Activated CD8-positive, alpha-beta memory T cell treated with anti-CD3 and anti-CD28 coated beads for 36 hours (primary cell): ENCODE measurements at regions not wholly inside any gene's neighbourhood (a gene's known extent, or its start where the extent isn't known, plus 50 kb on each side); places are given as distances from the start of the nearest gene placed in this dataset.

Experiments used
- CTCF ChIA-PET: fragments of 350-600 bp; sonication (Branson Sonifier 250); formaldehyde crosslinking; loops from one replicate; lab custom pipeline; 2021; ENCODE audit warnings: antibody characterized with exemption; lab: Charles Lee
- POLR2A ChIA-PET: fragments of 350-600 bp; sonication (Branson Sonifier 250); formaldehyde crosslinking; loops from one replicate; lab custom pipeline; 2021; ENCODE audit warnings: antibody characterized with exemption; lab: Charles Lee

DNA sequence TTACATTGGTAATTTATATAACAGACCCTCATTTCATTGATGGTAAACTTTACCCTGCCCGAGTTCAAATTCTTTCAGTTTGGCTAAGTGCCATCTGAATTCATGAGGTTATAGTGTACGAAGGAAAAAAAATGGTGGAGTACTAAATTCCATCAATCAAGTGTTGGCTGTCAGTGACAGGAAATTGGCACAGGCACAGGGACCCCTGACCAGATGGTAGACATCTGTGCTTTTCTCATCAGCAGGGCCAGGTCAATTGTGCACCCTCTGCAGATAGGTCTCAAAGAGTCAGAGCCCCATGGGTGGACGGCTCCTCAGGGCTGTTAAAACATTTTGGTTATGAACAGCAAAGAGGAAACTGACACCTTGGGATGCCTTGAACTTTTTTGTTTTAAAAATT is 439.2 kb downstream of the SETBP1 start:
- ChIA-PET CTCF (interaction anchor here (0.6 kb wide), 1 partner anchor 34 kb away, joined by 3 read pairs; no protein-coding TSS in a partner anchor), POLR2A (no interaction called here)

DNA sequence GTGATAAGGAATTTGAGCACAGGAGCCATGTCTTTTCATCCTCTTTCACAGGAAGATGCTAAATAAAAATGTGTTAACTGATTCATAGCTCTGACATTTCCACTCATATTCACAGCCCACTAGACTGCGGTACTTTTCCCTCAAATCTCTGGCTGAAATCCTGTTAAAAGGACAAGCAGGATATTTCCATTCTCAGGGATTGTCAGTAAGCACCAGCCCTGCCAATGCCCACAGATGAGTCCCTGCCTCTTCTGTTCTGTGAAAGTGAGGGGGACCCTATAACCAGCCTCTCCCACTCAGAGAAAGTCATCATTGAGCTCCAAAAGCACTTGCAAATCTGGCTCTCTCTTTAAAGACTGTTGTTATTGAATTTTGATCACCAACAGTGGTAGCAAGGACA is 440.5 kb downstream of the SETBP1 start:
- ChIA-PET POLR2A (no interaction called here), CTCF (no interaction called here)

DNA sequence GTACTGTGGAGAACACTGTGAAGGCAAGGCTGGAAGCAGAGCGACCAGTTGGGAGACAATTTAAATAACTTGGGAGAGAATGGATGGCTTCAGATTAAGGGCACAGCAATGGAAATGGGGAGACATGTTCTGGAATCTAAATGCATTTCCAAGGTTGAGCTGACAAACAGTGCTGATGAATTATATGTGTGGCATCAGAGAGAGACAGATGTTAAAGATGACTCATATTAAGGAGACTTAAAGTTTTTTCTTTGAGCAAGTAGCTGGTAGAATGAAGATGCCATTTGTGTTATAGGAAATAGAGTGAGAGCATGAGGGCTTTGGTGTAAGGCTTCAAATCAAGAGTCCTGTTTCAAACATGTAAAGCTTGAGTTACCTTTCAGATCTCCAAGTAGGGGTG is 441.8 kb downstream of the SETBP1 start:
- POLR2A ChIA-PET = no interaction called here
- CTCF ChIA-PET = no interaction called here

DNA sequence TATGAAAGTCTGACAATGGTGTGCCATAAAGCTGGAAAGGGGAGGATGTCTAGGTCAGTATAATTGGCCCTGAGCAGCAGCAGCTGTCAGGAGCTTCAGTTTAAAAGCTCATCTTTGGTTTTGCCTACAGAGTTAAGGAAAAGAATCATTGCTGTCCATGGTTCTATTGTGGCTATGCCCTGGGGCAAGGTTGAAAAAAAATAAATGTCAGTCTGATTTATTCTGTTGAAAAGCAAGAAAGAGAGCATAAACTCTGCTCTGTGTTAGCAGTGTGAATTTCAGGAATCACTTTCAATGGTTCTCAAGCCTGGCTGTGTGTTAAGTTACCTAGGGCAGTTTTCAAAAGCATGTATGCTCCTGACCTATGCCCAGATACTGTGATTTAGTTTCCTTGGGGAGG is 446.7 kb downstream of the SETBP1 start:
- POLR2A ChIA-PET = no interaction called here
- CTCF ChIA-PET = no interaction called here

DNA sequence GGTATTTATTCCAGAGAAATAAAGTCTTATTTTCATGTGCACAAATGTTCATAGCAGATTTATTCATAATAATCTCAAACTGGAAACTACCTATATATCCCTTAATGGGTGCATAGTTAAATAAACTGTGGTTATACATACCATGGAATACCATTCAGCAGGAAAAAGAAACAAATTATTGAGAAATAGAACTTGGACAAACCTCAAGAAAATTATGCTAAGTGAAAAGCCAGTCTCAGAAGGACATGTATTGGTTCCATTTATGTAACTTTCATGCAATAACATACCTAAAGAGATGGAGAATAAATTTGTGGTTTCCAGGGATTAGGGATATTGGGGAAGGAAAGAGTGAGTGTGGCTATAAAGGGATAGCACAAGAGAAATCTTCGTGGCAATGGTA is 452.6 kb downstream of the SETBP1 start:
- POLR2A ChIA-PET = no interaction called here
- CTCF ChIA-PET = no interaction called here

DNA sequence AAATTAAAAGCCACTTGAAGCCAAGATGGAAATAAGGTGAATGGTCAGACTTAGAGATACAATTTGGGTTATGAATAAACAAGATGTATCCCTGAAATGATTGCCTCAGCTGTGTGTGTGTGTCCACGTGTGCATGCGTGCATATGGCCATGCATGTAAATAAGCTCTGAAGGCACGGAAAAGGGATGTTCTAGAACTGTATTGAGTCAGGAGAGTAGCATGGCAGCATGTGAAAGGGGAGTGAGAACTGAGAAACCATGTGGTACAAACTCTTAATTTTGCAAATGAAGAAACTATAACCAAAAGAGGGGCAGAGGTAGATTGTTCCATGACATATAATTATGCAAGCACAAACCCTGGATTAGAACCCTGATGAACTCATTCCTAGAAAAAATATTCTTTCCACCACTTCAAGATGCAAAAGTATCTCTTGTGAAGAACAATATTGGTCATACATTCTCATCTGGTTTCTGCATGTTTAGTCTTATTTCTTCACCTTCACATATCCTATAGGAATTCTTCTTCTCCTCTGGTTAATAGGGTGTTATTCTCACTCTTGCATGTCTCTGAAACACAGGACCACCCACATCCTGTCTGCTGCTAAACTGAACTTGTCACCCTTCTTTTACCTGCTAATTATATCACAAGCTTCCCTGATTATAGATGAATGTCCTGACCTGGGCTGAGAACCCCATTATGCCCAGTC is 455.8 kb downstream of the SETBP1 start:
- POLR2A ChIA-PET = no interaction called here
- CTCF ChIA-PET = interaction anchor here (0.6 kb wide), 1 partner anchor 439 kb away, joined by 3 read pairs; no protein-coding TSS in a partner anchor

DNA sequence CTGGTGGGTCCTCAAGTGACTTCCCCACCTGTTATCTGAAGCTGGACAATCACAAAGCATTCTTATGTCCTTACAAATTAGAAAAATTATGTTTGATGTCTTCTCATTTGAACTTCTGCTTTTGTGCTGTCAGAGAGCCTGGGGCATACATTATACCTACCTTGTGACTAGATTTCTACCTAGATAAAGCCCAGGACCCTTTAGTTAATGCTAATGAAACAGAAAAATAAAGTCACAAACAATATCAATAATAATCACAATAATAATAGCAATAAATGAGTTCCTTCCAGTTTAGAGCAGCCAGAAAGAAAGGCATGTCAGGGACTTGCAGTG is 456.4 kb downstream of the SETBP1 start:
- CTCF ChIA-PET = interaction anchor here (0.6 kb wide), 1 partner anchor 439 kb away, joined by 3 read pairs; no protein-coding TSS in a partner anchor
- POLR2A ChIA-PET = no interaction called here

DNA sequence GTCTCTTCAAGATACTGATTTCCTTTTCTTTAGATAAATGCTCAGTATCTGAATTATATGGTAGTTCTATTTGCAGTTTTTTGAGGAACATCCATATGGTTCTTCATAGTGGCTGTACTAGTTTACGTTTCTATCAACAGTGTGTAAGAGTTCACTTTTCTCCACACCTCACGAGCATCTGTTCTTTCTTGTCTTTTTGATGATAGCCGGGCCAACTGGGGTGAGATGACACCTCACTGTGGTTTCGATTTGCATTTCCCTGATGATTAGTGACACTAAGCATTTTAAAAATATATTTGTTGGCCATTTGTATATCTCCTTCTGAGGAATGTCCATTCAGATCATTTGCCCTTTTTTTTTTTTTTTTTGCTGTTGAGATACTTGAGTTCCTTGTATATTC is 458.8 kb downstream of the SETBP1 start:
- ChIA-PET CTCF (no interaction called here), POLR2A (no interaction called here)

DNA sequence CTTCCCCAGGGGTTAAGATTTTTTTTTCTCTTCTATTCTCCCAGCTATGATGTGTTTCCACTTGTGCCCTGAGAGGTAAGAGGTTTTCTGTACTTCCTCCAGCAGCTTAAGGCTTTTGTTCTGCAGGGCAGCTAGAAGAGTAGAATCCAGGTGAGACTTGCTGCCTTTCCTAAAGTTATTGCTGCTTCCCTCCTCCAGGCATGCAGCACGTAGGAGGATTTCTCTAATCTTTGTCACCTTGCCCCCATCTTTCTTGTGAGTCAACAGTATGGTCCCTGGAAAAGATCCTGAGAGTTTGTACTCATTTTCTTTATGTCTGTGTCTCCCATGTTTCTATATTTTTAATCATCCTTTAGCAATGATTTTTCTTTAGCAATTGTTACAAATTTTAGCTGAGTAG is 462.2 kb downstream of the SETBP1 start:
- POLR2A ChIA-PET = no interaction called here
- CTCF ChIA-PET = no interaction called here

DNA sequence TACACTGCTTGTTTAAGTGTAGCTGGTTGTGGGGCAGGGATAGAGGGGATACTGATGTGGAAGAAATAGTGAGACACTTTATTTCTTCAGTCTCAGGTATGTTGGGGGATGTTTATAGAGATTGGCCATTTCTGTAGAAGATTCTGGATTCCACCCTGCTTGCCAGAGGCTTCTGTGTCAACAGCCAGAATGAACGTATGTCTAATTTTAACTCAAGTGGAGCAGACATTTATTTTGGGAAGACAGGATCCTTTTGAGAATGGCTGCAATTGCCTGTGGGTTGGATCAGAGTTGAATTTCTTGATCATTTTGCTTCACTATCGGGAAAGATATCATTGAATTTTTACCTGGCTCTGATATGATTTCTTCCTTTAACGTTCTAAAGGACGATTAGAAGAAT is 465.6 kb upstream of the SLC14A2 start:
- CTCF ChIA-PET = no interaction called here
- POLR2A ChIA-PET = no interaction called here

DNA sequence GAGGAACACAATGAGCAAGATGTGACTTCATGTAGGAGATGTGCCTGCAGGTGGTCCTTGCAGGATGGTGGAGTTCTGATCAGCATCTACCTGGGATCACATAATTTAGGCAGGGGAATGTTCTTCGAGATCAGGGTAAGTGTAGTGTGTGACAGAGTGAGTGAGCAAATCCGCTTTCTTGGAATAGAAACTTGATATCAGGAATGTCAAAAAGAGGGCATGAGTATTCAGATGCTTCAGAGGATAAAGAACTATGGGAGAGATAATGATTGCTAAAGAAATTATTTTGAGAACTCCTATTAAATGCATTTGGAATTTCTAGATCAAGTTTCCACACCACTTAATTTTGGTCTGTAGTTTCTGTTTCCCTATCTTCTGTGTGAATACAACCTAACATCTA is 463.6 kb upstream of the SLC14A2 start:
- CTCF ChIA-PET = no interaction called here
- POLR2A ChIA-PET = no interaction called here

DNA sequence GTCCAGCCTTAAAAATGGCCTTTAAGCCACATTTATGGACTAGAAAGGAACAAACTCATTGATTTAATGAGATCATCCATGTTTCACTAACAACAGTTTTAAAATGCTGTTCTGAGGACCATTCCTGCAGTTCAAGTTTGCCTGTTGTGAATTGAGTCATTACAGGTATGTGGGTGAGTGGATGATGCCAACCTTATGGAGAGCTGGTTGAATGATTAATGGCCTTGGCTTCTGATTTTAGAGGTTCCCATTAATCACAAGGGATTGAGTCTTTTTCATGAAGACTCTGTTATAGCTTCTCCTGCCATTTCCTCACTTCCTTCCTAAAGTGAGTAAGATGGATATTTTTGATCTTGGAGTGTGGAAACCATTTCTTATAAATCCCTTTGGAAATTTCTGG is 459.8 kb upstream of the SLC14A2 start:
- POLR2A ChIA-PET = no interaction called here
- CTCF ChIA-PET = no interaction called here

DNA sequence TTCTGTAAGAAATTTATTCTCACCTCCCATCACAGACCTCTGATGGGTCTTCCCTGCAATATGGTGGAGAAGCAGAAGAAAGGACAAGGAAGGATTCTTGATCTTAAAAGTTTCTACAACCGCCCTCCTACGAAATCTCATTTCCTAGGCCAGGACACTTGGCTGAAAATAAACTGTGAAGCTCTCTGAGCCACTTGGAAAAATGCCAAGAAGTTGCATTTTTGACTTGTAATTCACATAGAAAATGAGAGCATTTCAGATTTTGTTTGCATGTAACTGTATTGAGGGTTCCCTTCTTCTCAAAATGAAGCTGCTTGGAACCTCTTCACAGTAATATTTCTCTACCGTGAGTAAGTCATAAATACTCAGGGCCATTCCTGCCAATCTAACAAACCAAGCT is 458.3 kb upstream of the SLC14A2 start:
- CTCF ChIA-PET = no interaction called here
- POLR2A ChIA-PET = no interaction called here

DNA sequence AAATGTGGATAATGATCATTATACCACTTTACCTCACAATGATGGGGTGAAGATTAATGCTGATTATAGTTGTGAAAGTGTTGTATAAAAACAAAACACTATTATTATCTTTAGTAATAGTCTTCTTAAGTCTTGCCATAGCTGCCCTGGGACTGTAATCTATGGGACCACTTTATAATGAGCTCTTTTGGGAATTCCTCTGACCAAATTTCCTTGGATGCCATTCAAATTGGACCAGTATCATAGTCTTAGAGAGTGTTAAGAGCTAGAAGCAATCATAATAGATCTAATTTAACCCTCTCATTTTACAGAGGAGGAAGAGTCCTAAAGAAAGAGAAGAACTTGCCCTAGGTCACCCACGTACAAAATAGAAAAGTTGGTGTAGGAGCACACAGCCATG is 457.7 kb upstream of the SLC14A2 start:
- POLR2A ChIA-PET = no interaction called here
- CTCF ChIA-PET = no interaction called here

DNA sequence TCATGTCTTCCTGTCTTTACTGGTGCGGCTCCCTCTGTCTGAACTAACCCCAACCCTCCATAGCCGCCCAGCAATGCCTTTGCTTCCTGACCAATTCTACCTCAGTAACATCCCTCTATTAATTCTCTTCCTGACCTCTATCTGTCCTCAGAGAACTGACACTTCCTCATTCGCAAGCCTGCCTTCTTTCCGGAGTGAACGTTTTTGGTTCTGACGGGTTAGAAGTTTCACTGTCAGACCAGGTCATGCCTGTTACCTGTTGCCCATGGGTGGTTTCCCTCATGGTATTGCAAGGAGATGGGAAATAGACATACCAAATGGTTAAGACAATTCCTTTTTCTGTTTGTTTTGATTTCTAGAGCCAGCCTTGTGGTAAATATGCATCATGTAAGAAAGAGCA is 453.4 kb upstream of the SLC14A2 start:
- CTCF ChIA-PET = no interaction called here
- POLR2A ChIA-PET = no interaction called here

DNA sequence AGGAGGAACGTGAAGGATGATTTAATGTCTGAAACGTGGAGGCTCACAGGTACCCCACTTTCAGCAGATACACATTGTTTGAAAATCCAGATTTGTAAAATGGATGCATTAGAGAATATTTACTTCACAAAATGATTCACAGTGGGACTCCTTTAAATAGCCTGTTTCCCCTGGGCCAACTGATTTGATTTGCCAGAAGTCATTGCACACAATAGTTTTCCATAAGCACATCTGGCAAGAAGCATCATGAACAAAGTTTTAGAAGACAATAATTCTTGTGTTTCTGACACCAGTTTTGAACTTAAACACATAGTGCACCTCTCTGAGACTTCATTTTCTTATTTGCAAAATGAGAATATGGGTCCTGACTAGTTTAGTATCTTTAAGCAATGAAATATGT is 451.4 kb upstream of the SLC14A2 start:
- ChIA-PET CTCF (no interaction called here), POLR2A (no interaction called here)

DNA sequence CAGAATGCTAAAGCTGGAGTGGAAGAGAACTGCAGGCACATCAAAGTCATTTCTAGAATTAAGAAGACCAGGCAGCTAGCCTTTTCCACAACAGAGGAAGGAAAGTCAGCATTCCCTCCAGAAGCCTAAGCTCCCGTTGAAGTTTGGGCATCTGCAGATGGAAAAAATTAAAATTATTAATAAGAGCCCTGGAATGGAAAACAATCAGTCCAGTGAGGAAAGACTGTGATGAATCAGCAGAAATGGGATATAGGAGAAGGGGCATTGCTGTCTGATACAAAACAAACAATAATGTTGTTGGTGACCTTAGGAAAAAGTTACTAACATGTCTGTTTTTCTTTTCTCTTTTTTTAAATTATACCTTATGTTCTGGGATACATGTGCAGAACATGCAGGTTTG is 450.7 kb upstream of the SLC14A2 start:
- CTCF ChIA-PET = no interaction called here
- POLR2A ChIA-PET = no interaction called here

DNA sequence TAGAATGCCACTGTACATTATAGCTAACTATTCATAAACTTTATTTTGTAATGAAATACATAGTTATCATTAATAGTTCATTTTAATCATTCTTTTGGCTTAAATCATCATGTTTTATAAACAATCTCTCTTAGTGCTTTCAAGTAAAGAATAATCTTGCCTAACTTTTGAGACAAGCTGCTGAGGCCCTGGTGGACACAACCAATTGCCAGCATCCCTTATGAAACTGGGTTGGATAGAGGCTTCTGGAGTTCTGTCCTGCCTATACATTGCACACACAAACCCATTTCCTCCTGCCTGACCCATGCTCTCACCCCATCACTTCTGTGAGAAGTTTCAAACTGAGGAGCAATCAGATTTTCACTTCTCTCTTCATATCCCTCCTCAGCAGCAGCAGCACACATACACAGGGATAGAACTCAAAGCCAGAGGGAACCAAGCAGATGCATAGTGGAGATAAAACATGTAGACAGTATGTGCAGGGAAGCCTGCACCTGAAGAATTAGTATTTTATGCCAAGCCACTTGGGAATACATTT is 450.0 kb upstream of the SLC14A2 start:
- POLR2A ChIA-PET = no interaction called here
- CTCF ChIA-PET = no interaction called here

DNA sequence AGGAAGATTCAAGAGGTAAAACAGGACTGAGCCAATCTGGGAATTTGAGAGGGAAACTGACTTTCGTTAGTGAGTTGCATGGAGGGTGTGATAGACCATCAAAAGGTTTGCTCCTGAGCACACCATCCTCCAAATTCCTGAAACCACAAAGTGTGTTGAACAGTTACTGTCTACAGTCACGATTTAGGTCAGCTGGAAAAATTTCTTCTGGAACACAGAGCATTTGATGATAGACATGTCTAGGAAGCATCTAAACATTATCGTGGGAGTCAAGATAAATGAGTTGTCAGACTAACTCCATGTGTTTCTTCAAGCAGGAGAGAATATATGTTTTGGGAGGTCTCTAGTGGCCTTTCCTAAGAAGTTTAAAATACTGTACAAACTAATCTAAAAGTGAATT is 449.4 kb upstream of the SLC14A2 start:
- POLR2A ChIA-PET = no interaction called here

DNA sequence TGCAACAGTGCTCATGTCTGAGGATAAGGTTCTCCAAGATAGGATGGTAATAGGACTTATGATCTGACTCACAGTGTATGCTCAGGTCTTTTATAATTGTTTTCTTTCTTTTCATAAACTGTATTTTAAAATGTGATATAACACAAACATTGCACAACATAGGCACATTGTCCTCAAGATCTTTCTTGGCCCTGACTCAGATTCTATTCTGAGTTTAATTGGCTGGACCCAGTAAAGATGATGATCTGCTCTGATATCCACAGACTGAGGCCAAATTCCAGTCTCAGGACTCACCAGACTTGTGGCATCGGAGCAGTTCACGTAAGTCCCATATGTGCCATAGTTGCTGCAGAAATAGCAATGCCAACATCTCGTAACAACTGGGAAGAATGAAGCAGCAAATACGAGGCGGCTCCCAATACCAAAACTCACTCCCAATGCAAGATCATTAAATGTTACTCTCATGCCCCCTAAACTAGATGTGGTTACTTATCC is 448.9 kb upstream of the SLC14A2 start:
- ChIA-PET POLR2A (no interaction called here), CTCF (no interaction called here)

More for the DNA sequence above, 449.4 kb upstream of the SLC14A2 start:
- CTCF ChIA-PET = no interaction called here

DNA sequence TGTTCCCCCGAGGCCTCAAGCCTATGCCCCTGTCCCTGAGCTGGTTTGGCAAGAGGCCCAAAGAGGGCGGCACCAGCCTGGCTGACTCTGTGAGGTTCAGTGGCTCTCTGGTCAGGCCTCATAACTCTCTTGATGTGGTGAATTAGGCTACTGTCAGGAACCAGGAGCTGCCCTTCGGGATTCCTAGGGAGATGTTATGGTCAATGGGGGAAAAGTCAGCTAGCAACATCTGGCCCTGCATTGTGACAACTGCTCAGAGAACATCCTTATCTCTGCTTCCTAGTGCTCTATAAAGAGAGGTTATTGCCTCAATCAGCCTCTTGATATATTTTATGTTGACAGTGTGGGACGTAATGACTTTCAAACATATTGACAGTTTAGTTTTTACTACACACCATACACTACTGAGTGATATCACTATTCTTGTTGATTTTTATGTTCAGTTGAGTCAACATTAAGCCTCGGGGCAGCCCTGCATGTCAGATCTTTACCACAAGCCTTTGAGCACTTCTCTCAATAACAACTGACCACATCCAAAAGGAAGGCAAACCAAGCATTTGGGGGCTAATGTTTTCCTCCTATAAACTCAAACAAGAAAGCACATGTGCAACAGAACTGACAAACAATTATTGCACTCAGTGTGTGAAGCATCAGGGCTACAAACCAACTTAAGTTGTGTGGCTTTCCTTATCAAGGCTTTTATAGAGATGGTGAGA is 448.3 kb upstream of the SLC14A2 start:
- ChIA-PET POLR2A (no interaction called here), CTCF (no interaction called here)
